Colon (tissue), 2 donors: ENCODE measurements at regions not wholly inside any gene's neighbourhood (a gene's known extent, or its start where the extent isn't known, plus 50 kb on each side); places are given as distances from the start of the nearest gene placed in this dataset.
"Not testable (repeated sequence)": the region's sequence is repeated elsewhere in the genome, so short reads cannot be mapped to it uniquely, and the experiment has no call there.

Experiments
- FAIRE-seq: peaks from 2 replicates; lab custom pipeline; 2012; peaks lifted over from hg19 to GRCh38; lab: Jason Lieb, UNC
- donor health status: control.
- donor health status: control.

GRCh38 chrX:124717537-124717936, 371.2 kb downstream of the SH2D1A start:
- FAIRE-seq = no peak

- FAIRE-seq = no peak
Observed at GRCh38 chrX:124719060-124719459, 372.7 kb downstream of the SH2D1A start.

GRCh38 chrX:124720532-124720931, 374.2 kb downstream of the SH2D1A start:
- FAIRE-seq = no peak

- FAIRE-seq = peak; percentile 70
Observed at GRCh38 chrX:124725502-124725901, 379.1 kb downstream of the SH2D1A start.

GRCh38 chrX:124726292-124726691, 379.9 kb downstream of the SH2D1A start:
- FAIRE-seq = peak; percentile 85

GRCh38 chrX:124726881-124727280, 380.5 kb downstream of the SH2D1A start:
- FAIRE-seq = no peak

- no peak for FAIRE-seq
Observed at GRCh38 chrX:124736553-124737270, 390.3 kb downstream of the SH2D1A start.

GRCh38 chrX:124737771-124738170, 391.4 kb downstream of the SH2D1A start:
- no peak for FAIRE-seq

GRCh38 chrX:124747295-124747694, 400.9 kb downstream of the SH2D1A start:
- no peak for FAIRE-seq

- no peak for FAIRE-seq
Observed at GRCh38 chrX:124764354-124764753, 418.0 kb downstream of the SH2D1A start.

- no peak for FAIRE-seq
Observed at GRCh38 chrX:124769166-124769565, 422.8 kb downstream of the SH2D1A start.

- FAIRE-seq = no peak
Observed at GRCh38 chrX:124771292-124771691, 424.9 kb downstream of the SH2D1A start.

GRCh38 chrX:124788253-124788652, 441.9 kb downstream of the SH2D1A start:
- not testable (repeated sequence) for FAIRE-seq

- FAIRE-seq = not testable (repeated sequence)
Observed at GRCh38 chrX:124789874-124790273, 443.5 kb downstream of the SH2D1A start.

- no peak for FAIRE-seq
Observed at GRCh38 chrX:124791492-124792095, 445.2 kb downstream of the SH2D1A start.

GRCh38 chrX:124796989-124797388, 450.6 kb downstream of the SH2D1A start:
- FAIRE-seq = no peak

- FAIRE-seq = no peak
Observed at GRCh38 chrX:124804962-124805361, 458.6 kb downstream of the SH2D1A start.

GRCh38 chrX:124805486-124805885, 459.1 kb downstream of the SH2D1A start:
- no peak for FAIRE-seq

GRCh38 chrX:124814106-124814505, 467.7 kb downstream of the SH2D1A start:
- no peak for FAIRE-seq

GRCh38 chrX:124818033-124818432, 471.7 kb downstream of the SH2D1A start:
- no peak for FAIRE-seq

GRCh38 chrX:124818764-124819163, 472.4 kb downstream of the SH2D1A start:
- FAIRE-seq = no peak

GRCh38 chrX:124820738-124821137, 474.4 kb downstream of the SH2D1A start:
- FAIRE-seq = no peak

GRCh38 chrX:124827258-124827845, 481.0 kb downstream of the SH2D1A start:
- no peak for FAIRE-seq

- no peak for FAIRE-seq
Observed at GRCh38 chrX:124829930-124830329, 483.6 kb downstream of the SH2D1A start.
